ENCODE measurements at regions not wholly inside any gene's neighbourhood (a gene's known extent, or its start where the extent isn't known, plus 50 kb on each side); places are given as distances from the start of the nearest gene placed in this dataset.

- Histone ChIP-seq H3K27me3 (ENCODE audit: control insufficient read depth in 1 of 2, insufficient read depth in 2 of 2, low read length in 2 of 2) (no peaks in the 10 kb centered on the region), H3K4me2 (ENCODE audit: low read depth, low read length) (no peak overlapping the region), H3K27ac (ENCODE audit: extremely low read length, insufficient read depth, low read length) (no peak overlapping the region), H3K4me1 (ENCODE audit: insufficient read depth, low read length) (no peaks in the 10 kb centered on the region), H3K79me2 (ENCODE audit: insufficient read depth, low read length) (no peaks in the 10 kb centered on the region), H3K4me3 (replicated peaks in 1 of 3; ENCODE audit: insufficient read depth in 1 of 3, low read depth in 2 of 3, low read length in 3 of 3) (no peak overlapping the region), H4K20me1 (ENCODE audit: insufficient read depth, low read length) (no peaks in the 10 kb centered on the region), H3K9me3 (ENCODE audit: low read length) (peaks cover 39% of the 10 kb centered on the region), H3K36me3 (replicated peaks in 1 of 2; ENCODE audit: control insufficient read depth in 1 of 2, insufficient read depth in 2 of 2, low read length in 2 of 2) (no peaks in the 10 kb centered on the region), H2AFZ (ENCODE audit: low read length) (no peak overlapping the region), H3K9ac (ENCODE audit: insufficient read depth, low read depth, low read length) (no peak overlapping the region)
- BruUV-seq (replicated peaks) = no TSS peak
- DNase-seq (ENCODE audit: low spot score) = no peak
- no peak for TF ChIP-seq HOXA5 (CRISPR knock-in tag; IDR thresholded peaks at IDR 0.05)
- TF ChIP-seq ZNF264 (CRISPR knock-in tag; IDR thresholded peaks at IDR 0.05) = no peak
- TF ChIP-seq MED8 (CRISPR knock-in tag; IDR thresholded peaks at IDR 0.05; ENCODE audit: insufficient replicate concordance) = no peak
- no peak for TF ChIP-seq ZKSCAN5 (CRISPR knock-in tag; IDR thresholded peaks at IDR 0.05)
- no peak for TF ChIP-seq ZMYM2 (CRISPR knock-in tag; IDR thresholded peaks at IDR 0.05)
- TF ChIP-seq ZNF205 (CRISPR knock-in tag; IDR thresholded peaks at IDR 0.05) = no peak
- TF ChIP-seq, protein P1, sequence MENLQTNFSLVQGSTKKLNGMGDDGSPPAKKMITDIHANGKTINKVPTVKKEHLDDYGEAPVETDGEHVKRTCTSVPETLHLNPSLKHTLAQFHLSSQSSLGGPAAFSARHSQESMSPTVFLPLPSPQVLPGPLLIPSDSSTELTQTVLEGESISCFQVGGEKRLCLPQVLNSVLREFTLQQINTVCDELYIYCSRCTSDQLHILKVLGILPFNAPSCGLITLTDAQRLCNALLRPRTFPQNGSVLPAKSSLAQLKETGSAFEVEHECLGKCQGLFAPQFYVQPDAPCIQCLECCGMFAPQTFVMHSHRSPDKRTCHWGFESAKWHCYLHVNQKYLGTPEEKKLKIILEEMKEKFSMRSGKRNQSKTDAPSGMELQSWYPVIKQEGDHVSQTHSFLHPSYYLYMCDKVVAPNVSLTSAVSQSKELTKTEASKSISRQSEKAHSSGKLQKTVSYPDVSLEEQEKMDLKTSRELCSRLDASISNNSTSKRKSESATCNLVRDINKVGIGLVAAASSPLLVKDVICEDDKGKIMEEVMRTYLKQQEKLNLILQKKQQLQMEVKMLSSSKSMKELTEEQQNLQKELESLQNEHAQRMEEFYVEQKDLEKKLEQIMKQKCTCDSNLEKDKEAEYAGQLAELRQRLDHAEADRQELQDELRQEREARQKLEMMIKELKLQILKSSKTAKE (CRISPR knock-in tag; IDR thresholded peaks at IDR 0.05; ENCODE audit: borderline replicate concordance) = no peak
- TF ChIP-seq ZNF564 (CRISPR knock-in tag; IDR thresholded peaks at IDR 0.05) = no peak
- no peak for FAIRE-seq
- in situ Hi-C loops (cut with HindIII; ENCODE audit: extremely low pct_ligation_motif_present, low pct_unique_long_range_greater_than_20kb) (no loop called here), intact Hi-C loops (cut with micrococcal nuclease; ENCODE audit: unreplicated experiment) (no loop called here)
- 32% methylated on average over 3 of the region's 3 CpGs for WGBS (ENCODE audit: low lambda C conversion rate)
- no peak for ATAC-seq
- ChIA-PET CTCF (ENCODE audit: low intra/inter-chr PET ratio, low total read pairs) (no interaction called here), POLR2A (no interaction called here)
Observed at GRCh38 chr7:94838717-94839116, 68.7 kb upstream of the PPP1R9A start.

DNA sequence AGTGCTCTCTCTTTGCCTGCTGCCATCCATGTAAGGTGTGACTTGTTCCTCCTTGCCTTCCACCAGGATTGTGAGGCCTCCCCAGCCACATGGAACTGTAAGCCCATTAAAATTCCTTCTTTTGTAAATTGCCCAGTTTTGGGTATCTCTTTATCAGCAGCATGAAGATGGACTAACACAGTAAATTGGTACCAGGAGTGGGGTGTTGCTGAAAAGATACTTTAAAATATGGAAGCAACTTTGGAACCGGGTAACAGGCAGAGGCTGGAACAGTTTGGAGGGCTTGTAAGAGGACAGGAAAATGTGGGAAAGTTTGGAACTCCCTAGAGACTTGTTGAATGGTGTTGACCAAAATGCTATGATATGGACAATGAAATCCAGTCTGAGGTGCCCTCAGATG is 63.8 kb upstream of the PPP1R9A start:
- no TSS peak for BruUV-seq (replicated peaks)
- FAIRE-seq (no peak), ATAC-seq (no peak), DNase-seq (ENCODE audit: low spot score) (no peak)
- CTCF ChIA-PET (ENCODE audit: low intra/inter-chr PET ratio, low total read pairs) = no interaction called here
- H3K27ac ChIP-seq (ENCODE audit: extremely low read length, insufficient read depth, low read length) = no peak overlapping the region
- no peak overlapping the region for H3K4me2 ChIP-seq (ENCODE audit: low read depth, low read length)
- H4K20me1 ChIP-seq (ENCODE audit: insufficient read depth, low read length) = no peaks in the 10 kb centered on the region
- in situ Hi-C loops (cut with HindIII; ENCODE audit: extremely low pct_ligation_motif_present, low pct_unique_long_range_greater_than_20kb) (no loop called here), intact Hi-C loops (cut with micrococcal nuclease; ENCODE audit: unreplicated experiment) (no loop called here)
- no peaks in the 10 kb centered on the region for H3K36me3 ChIP-seq (replicated peaks in 1 of 2; ENCODE audit: control insufficient read depth in 1 of 2, insufficient read depth in 2 of 2, low read length in 2 of 2)
- 0% methylated on average over 1 of the region's 1 CpG for WGBS (ENCODE audit: low lambda C conversion rate)
- POLR2A ChIA-PET = no interaction called here
- H3K4me1 ChIP-seq (ENCODE audit: insufficient read depth, low read length) = no peaks in the 10 kb centered on the region
- no peak overlapping the region for H3K4me3 ChIP-seq (replicated peaks in 1 of 3; ENCODE audit: insufficient read depth in 1 of 3, low read depth in 2 of 3, low read length in 3 of 3)
- no peak overlapping the region for H2AFZ ChIP-seq (ENCODE audit: low read length)
- no peaks in the 10 kb centered on the region for H3K27me3 ChIP-seq (ENCODE audit: control insufficient read depth in 1 of 2, insufficient read depth in 2 of 2, low read length in 2 of 2)
- H3K79me2 ChIP-seq (ENCODE audit: insufficient read depth, low read length) = no peaks in the 10 kb centered on the region
- peaks cover 44% of the 10 kb centered on the region for H3K9me3 ChIP-seq (ENCODE audit: low read length)
- H3K9ac ChIP-seq (ENCODE audit: insufficient read depth, low read depth, low read length) = no peak overlapping the region
- TF ChIP-seq MXI1 (IDR thresholded peaks at IDR 0.05; ENCODE audit: borderline replicate concordance, low read depth, low read length) (no peak), IRX3 (CRISPR knock-in tag; IDR thresholded peaks at IDR 0.05; ENCODE audit: borderline replicate concordance, low read depth) (no peak), HINFP (CRISPR knock-in tag; IDR thresholded peaks at IDR 0.05; ENCODE audit: low read depth) (no peak)
- TF ChIP-seq, protein P2, sequence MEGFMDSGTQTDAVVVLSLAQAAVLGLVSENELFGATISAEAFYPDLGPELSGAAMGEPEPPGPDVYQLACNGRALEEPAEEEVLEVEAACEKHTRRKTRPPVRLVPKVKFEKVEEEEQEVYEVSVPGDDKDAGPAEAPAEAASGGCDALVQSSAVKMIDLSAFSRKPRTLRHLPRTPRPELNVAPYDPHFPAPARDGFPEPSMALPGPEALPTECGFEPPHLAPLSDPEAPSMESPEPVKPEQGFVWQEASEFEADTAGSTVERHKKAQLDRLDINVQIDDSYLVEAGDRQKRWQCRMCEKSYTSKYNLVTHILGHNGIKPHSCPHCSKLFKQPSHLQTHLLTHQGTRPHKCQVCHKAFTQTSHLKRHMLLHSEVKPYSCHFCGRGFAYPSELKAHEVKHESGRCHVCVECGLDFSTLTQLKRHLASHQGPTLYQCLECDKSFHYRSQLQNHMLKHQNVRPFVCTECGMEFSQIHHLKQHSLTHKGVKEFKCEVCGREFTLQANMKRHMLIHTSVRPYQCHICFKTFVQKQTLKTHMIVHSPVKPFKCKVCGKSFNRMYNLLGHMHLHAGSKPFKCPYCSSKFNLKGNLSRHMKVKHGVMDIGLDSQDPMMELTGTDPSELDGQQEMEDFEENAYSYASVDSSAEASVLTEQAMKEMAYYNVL (CRISPR knock-in tag; IDR thresholded peaks at IDR 0.05; ENCODE audit: borderline replicate concordance) = no peak
- TF ChIP-seq, protein P3, sequence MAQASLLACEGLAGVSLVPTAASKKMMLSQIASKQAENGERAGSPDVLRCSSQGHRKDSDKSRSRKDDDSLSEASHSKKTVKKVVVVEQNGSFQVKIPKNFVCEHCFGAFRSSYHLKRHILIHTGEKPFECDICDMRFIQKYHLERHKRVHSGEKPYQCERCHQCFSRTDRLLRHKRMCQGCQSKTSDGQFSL (CRISPR knock-in tag; IDR thresholded peaks at IDR 0.05) = no peak
